Cardiac fibroblast (primary cell): ENCODE measurements at regions not wholly inside any gene's neighbourhood (a gene's known extent, or its start where the extent isn't known, plus 50 kb on each side); places are given as distances from the start of the nearest gene placed in this dataset.
"Not testable (repeated sequence)": the region's sequence is repeated elsewhere in the genome, so short reads cannot be mapped to it uniquely, and the experiment has no call there.

Source experiments
- DNase-seq, 2 donors: peaks; one replicate each; pipeline versions ENCODE4 v3.0.0 to v3.0.0-alpha.2; 2010; ENCODE audit warnings: low read depth in 2 of 2
- H3K4me3 ChIP-seq, 2 donors: replicated peaks in 1 of 2; 1 replicate in 1 of 2; 2 replicates in 1 of 2; pipeline ENCODE4 v1.5.1; 2011; ENCODE audit warnings: low read depth in 2 of 2, low read length in 2 of 2, mild to moderate bottlenecking in 2 of 2, moderate library complexity in 1 of 2
- TF ChIP-seq, protein P1 (sequence below): IDR thresholded peaks from one replicate; pipeline ENCODE4 v1.5.1; 2011; ENCODE audit warnings: low read depth, mild to moderate bottlenecking, low read length, inconsistent platforms

DNA sequence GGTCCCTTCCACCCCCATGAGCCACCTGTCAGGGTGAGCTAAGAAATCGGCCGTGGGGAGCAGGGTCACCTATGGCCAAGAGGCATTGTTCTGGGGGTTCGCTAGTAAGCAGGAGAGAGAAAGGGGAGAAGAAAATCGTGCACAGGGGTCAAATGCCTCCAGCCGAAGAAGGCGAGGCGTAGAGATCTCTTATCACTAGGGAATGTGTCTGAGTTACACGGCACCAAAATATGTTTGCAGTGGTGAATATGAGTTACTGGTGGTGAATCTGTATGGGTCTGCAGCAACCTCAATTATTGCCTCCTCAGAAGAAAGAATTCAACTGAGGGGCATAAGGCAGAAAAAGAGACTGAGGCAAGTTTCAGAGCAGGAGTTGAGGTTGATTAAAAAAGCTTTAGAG is 54.2 kb upstream of the RABGAP1L start:
- no peak for DNase-seq
- H3K4me3 ChIP-seq: no peak overlapping the region
- TF ChIP-seq, protein P1, sequence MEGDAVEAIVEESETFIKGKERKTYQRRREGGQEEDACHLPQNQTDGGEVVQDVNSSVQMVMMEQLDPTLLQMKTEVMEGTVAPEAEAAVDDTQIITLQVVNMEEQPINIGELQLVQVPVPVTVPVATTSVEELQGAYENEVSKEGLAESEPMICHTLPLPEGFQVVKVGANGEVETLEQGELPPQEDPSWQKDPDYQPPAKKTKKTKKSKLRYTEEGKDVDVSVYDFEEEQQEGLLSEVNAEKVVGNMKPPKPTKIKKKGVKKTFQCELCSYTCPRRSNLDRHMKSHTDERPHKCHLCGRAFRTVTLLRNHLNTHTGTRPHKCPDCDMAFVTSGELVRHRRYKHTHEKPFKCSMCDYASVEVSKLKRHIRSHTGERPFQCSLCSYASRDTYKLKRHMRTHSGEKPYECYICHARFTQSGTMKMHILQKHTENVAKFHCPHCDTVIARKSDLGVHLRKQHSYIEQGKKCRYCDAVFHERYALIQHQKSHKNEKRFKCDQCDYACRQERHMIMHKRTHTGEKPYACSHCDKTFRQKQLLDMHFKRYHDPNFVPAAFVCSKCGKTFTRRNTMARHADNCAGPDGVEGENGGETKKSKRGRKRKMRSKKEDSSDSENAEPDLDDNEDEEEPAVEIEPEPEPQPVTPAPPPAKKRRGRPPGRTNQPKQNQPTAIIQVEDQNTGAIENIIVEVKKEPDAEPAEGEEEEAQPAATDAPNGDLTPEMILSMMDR: no peak

DNA sequence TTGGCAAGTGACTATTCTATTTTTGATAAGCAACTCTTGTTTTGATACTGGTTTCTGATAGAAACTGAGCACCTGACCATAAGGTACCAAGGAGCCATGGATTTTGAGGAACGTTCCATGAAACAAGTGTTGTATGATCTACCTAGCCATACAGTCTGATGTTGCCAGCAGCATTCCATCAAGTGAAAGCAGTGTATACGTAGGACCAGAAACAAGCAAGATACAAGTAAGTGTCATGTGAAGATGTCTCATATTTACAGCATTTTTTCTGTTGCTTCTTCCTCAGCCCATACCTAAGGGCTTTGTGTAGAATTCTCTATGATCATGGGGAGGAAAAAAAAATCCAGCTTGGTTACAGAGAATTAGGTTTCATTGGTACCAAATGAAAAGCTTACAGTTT is 55.6 kb upstream of the RABGAP1L start:
- TF ChIP-seq, protein P1: no peak
- no peak for DNase-seq
- no peak overlapping the region for H3K4me3 ChIP-seq

DNA sequence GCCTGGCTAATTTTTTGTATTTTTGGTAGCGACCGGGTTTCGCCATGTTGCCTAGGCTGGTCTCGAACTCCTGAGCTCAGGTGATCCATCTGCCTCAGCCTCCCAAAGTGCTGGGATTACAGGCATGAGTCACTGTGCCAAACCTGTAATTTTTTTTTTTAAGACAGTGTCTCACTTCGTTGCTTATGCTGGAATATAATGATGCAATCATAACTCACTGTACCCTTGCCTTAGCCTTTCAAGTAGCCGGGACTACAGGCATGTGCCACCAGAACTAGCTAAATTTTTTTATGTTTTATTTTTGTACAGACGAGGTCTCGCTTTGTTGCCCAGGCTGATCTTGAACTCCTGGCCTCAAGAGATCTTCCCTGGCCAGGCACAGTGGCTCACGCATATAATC is 57.3 kb upstream of the RABGAP1L start:
- not testable (repeated sequence) for H3K4me3 ChIP-seq, DNase-seq

DNA sequence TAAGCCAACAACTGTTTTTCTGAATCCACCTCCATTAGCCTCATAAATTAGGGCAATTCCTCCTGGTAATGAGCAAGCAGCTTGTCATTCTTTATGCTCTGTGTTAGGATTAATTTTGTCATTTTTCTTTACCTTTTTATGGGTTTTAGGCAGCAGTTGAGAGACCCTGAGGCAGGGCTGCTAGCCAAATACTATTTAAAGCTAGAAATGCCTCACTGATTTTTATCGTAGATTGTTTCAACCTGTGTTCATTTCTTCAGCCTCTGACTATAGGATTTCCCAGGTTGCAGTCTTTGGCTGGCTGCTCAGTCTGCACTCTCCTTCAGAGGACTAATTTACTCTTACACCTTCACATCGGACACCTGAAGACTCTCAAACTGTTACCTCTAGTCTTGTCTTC is 61.9 kb upstream of the RABGAP1L start:
- no peak for DNase-seq
- TF ChIP-seq, protein P1: no peak
- no peak overlapping the region for H3K4me3 ChIP-seq

DNA sequence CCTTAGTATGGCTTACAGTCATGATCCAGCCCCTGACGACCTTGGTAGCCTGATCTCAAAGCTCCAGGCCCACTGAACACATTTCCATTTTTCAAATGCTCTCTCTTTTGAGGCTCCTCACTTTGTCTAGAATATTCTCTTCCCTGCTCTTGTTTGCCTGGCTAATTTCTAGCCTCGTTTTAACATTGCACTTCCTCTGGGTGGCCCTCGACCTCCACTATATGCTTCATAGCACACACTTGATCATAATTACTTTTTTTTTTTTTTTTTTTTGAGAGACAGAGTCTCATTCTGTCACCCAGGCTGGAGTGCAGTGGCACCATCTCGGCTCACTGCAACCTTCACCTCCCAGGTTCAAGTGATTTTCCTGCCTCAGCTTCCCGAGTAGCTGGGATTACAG is 65.5 kb upstream of the RABGAP1L start:
- not testable (repeated sequence) for H3K4me3 ChIP-seq
- peak in 1 of 2 donors; percentile 15 for DNase-seq
- TF ChIP-seq, protein P1: peak; percentile 3

DNA sequence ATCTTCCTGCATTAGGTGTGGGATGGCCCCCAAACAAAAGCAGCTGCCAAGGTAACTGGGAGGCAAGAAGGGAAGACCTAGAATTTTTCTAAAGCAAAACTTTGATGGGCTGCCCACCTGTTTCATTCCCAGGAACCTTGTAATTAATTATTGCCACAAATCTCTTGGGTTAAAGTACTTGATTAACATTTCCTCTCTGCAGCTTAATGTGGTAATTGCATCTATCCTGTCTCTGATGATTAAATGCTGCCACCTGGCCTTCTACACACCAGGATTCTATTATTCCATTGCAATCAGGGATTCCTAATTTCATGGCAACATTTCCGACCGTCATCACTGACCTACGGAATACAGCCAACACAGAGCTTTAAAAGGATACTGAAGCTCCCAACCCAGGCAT is 68.3 kb upstream of the RC3H1 start:
- TF ChIP-seq, protein P1: no peak
- no peak for DNase-seq
- no peak overlapping the region for H3K4me3 ChIP-seq

DNA sequence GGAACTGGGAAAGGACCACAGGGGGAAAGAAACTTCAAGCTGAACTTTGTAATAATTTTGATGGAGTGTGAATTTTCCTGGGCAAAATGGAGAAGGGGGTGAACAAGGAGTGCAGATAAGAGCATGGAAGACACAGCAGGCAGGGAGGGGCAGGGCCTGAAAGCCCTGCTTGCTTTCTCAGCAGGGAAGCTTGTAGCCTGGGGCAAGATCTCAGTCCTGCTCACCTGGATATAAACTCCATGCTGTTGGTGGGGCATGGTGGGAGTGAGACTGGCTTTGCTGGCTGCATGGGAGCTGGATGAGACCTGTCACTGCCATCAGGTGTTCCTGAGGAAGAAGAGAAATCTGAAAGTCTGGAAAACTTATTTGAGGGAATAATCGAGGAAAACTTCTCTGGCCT is 58.7 kb upstream of the RC3H1 start:
- DNase-seq: no peak
- no peak overlapping the region for H3K4me3 ChIP-seq
- TF ChIP-seq, protein P1: no peak
